HEK293 (cell line): ENCODE measurements at regions not wholly inside any gene's neighbourhood (a gene's known extent, or its start where the extent isn't known, plus 50 kb on each side); places are given as distances from the start of the nearest gene placed in this dataset.

Source experiments
- CTCF ChIA-PET: fragments of 350-600 bp; formaldehyde crosslinking; extraction: SDS; loops from one replicate; lab custom pipeline; 2021; ENCODE audit warnings: antibody characterized with exemption; lab: Yijun Ruan, JAX
- POLR2A ChIA-PET: fragments of 300-600 bp; formaldehyde crosslinking; extraction: SDS; loops from one replicate; lab custom pipeline; 2020; ENCODE audit warnings: antibody characterized with exemption, inconsistent platforms; lab: Yijun Ruan, JAX
- H3K27ac ChIP-seq: fragments of 200-500 bp; sonication (Bioruptor generic); 2 replicates; pipeline ENCODE4 v1.5.1; 2014; ENCODE audit warnings: low read depth, low read length, control low read depth, inconsistent platforms; ENCODE audit errors: extremely low read depth
- H3K36me3 ChIP-seq, 2 experiments: fragments of 200-500 bp in 1 of 2; sonication (Bioruptor generic) in 1 of 2; 1 replicate in 1 of 2; 2 replicates in 1 of 2; pipeline ENCODE4 v1.5.1; 2014 to 2017; ENCODE audit warnings: inconsistent platforms in 2 of 2, low read length in 2 of 2; ENCODE audit not compliant: control insufficient read depth in 2 of 2, insufficient read depth in 1 of 2
- H3K4me1 ChIP-seq: fragments of 200-500 bp; sonication (Bioruptor generic); 2 replicates; pipeline ENCODE4 v1.5.1; 2014; ENCODE audit warnings: mild to moderate bottlenecking, low read length, inconsistent platforms; ENCODE audit not compliant: control insufficient read depth, insufficient read depth
- H3K4me3 ChIP-seq: 2 replicates; pipeline ENCODE4 v1.5.1; 2011; ENCODE audit warnings: low read depth, mild to moderate bottlenecking, control low read depth, low read length, moderate library complexity
- H3K9me3 ChIP-seq: fragments of 200-500 bp; sonication (Bioruptor generic); 2 replicates; pipeline ENCODE4 v1.5.1; 2014; ENCODE audit warnings: low read depth, low read length, inconsistent platforms; ENCODE audit not compliant: control insufficient read depth, insufficient read depth
- BCL11A ChIP-seq: fragments of 450-650 bp; formaldehyde crosslinking; IDR thresholded peaks from 2 replicates; pipeline ENCODE4 v1.5.1; 2016; ENCODE audit warnings: low read depth, missing biosample characterization, missing genetic modification characterization
- ELK4 ChIP-seq: IDR thresholded peaks from 2 replicates; pipeline ENCODE4 v1.6.1; 2011; ENCODE audit warnings: mild to moderate bottlenecking, low read depth, low read length, borderline replicate concordance
- GFI1B ChIP-seq: fragments of 450-650 bp; formaldehyde crosslinking; IDR thresholded peaks from 2 replicates; pipeline ENCODE4 v1.5.1; 2016; ENCODE audit warnings: missing biosample characterization, missing genetic modification characterization
- HOXC10 ChIP-seq: sonication (generic); formaldehyde crosslinking; IDR thresholded peaks from 2 replicates; pipeline ENCODE4 v1.8.1; 2023; ENCODE audit warnings: mild to moderate bottlenecking, missing genetic modification reagents
- KLF17 ChIP-seq: fragments of 450-650 bp; formaldehyde crosslinking; IDR thresholded peaks from 2 replicates; pipeline ENCODE4 v1.5.1; 2016; ENCODE audit warnings: missing biosample characterization, missing genetic modification characterization
- MZF1 ChIP-seq: fragments of 450-650 bp; formaldehyde crosslinking; IDR thresholded peaks from 2 replicates; pipeline ENCODE4 v1.5.1; 2017; ENCODE audit warnings: missing biosample characterization, missing genetic modification characterization, borderline replicate concordance
- REST ChIP-seq: fragments of 450-650 bp; formaldehyde crosslinking; IDR thresholded peaks from 2 replicates; pipeline ENCODE4 v1.5.1; 2016; ENCODE audit warnings: missing biosample characterization, missing genetic modification characterization
- SP2 ChIP-seq: fragments of 450-650 bp; formaldehyde crosslinking; IDR thresholded peaks from 2 replicates; pipeline ENCODE4 v1.5.1; 2016; ENCODE audit warnings: missing biosample characterization, missing genetic modification characterization
- ZBTB10 ChIP-seq: fragments of 450-650 bp; formaldehyde crosslinking; IDR thresholded peaks from 2 replicates; pipeline ENCODE4 v1.5.1; 2016; ENCODE audit warnings: missing biosample characterization, missing genetic modification characterization
- ZBTB44 ChIP-seq: fragments of 450-650 bp; IDR thresholded peaks from 2 replicates; pipeline ENCODE4 v1.5.1; 2018; ENCODE audit warnings: missing biosample characterization, mild to moderate bottlenecking, missing genetic modification characterization
- ZFP3 ChIP-seq: fragments of 450-650 bp; formaldehyde crosslinking; IDR thresholded peaks from 2 replicates; pipeline ENCODE4 v1.5.1; 2016; ENCODE audit warnings: low read depth, missing biosample characterization, missing genetic modification characterization
- ZNF175 ChIP-seq: fragments of 450-650 bp; formaldehyde crosslinking; IDR thresholded peaks from 2 replicates; pipeline ENCODE4 v1.5.1; 2016; ENCODE audit warnings: missing biosample characterization, missing genetic modification characterization
- ZNF19 ChIP-seq: fragments of 450-650 bp; formaldehyde crosslinking; IDR thresholded peaks from 2 replicates; pipeline ENCODE4; 2016; ENCODE audit warnings: missing biosample characterization, missing genetic modification characterization, low read depth
- ZNF223 ChIP-seq: fragments of 450-650 bp; formaldehyde crosslinking; IDR thresholded peaks from 2 replicates; pipeline ENCODE4 v1.5.1; 2016; ENCODE audit warnings: missing biosample characterization, missing genetic modification characterization
- ZNF354C ChIP-seq: fragments of 450-650 bp; formaldehyde crosslinking; IDR thresholded peaks from 2 replicates; pipeline ENCODE4 v1.5.1; 2016; ENCODE audit warnings: missing biosample characterization, missing genetic modification characterization, low read depth, borderline replicate concordance
- ZNF404 ChIP-seq: fragments of 450-650 bp; formaldehyde crosslinking; IDR thresholded peaks from 2 replicates; pipeline ENCODE4 v1.5.1; 2017; ENCODE audit warnings: missing biosample characterization, missing genetic modification characterization
- ZNF513 ChIP-seq: fragments of 450-650 bp; IDR thresholded peaks from 2 replicates; pipeline ENCODE4 v1.5.1; 2018; ENCODE audit warnings: missing biosample characterization, missing genetic modification characterization
- ZNF521 ChIP-seq: fragments of 450-650 bp; formaldehyde crosslinking; IDR thresholded peaks from 2 replicates; pipeline ENCODE4 v1.5.1; 2017; ENCODE audit warnings: missing biosample characterization, mild to moderate bottlenecking, missing genetic modification characterization
- ZNF645 ChIP-seq: fragments of 450-650 bp; formaldehyde crosslinking; IDR thresholded peaks from 2 replicates; pipeline ENCODE4; 2016; ENCODE audit warnings: missing biosample characterization, missing genetic modification characterization
- ZNF707 ChIP-seq: fragments of 450-650 bp; formaldehyde crosslinking; IDR thresholded peaks from 2 replicates; pipeline ENCODE4 v1.5.1; 2016; ENCODE audit warnings: missing biosample characterization, missing genetic modification characterization
- ZNF776 ChIP-seq: fragments of 450-650 bp; formaldehyde crosslinking; IDR thresholded peaks from 2 replicates; pipeline ENCODE4 v1.5.0; 2017; ENCODE audit warnings: missing biosample characterization, missing genetic modification characterization, borderline replicate concordance
- ZNF792 ChIP-seq: fragments of 450-650 bp; formaldehyde crosslinking; IDR thresholded peaks from 2 replicates; pipeline ENCODE4 v1.5.1; 2016; ENCODE audit warnings: missing biosample characterization, missing genetic modification characterization
- ZNF830 ChIP-seq: fragments of 450-650 bp; IDR thresholded peaks from 2 replicates; pipeline ENCODE4 v1.5.0; 2018; ENCODE audit warnings: missing biosample characterization, missing genetic modification characterization, low read depth, mild to moderate bottlenecking, moderate library complexity
- ZSCAN23 ChIP-seq: fragments of 450-650 bp; formaldehyde crosslinking; IDR thresholded peaks from 2 replicates; pipeline ENCODE4 v1.5.1; 2016; ENCODE audit warnings: missing biosample characterization, missing genetic modification characterization

GRCh38 chr1:82185084-82185483 lies 384.4 kb downstream of the ADGRL2 start:
- TF ChIP-seq KLF17, result no peak
- no peak for TF ChIP-seq ZNF354C
- no peak for TF ChIP-seq ZNF707
- no peak for TF ChIP-seq ZBTB10 (tag by site-specific recombination)
- TF ChIP-seq ZNF223 (tag by site-specific recombination), result no peak
- TF ChIP-seq HOXC10, result no peak
- TF ChIP-seq ZNF792, result no peak
- no peak for TF ChIP-seq ZNF404 (tag by site-specific recombination)
- no peak for TF ChIP-seq ZNF513 (tag by site-specific recombination)
- no peak for TF ChIP-seq ZNF645 (tag by site-specific recombination)
- TF ChIP-seq, all 188 proteins: peak for 0
- no peaks in the 10 kb centered on the region for H3K36me3 ChIP-seq
- H3K9me3 ChIP-seq, result no peaks in the 10 kb centered on the region
- no peaks in the 10 kb centered on the region for H3K4me1 ChIP-seq
- no peak overlapping the region for H3K4me3 ChIP-seq
- ChIA-PET POLR2A (no interaction called here), CTCF (interaction anchor here (0.5 to 0.7 kb wide), 2 partner anchors 15 to 1660 kb away, joined by 3 to 4 read pairs; no protein-coding TSS in a partner anchor)
- no peak overlapping the region for H3K27ac ChIP-seq

GRCh38 chr1:82181846-82182245 lies 381.1 kb downstream of the ADGRL2 start:
- H3K4me3 ChIP-seq, result no peak overlapping the region
- H3K36me3 ChIP-seq, result no peaks in the 10 kb centered on the region
- H3K4me1 ChIP-seq, result no peaks in the 10 kb centered on the region
- H3K9me3 ChIP-seq, result no peaks in the 10 kb centered on the region
- POLR2A ChIA-PET, result no interaction called here
- no peak overlapping the region for H3K27ac ChIP-seq
- CTCF ChIA-PET, result no interaction called here
- TF ChIP-seq ZFP3 (tag by site-specific recombination) (no peak), SP2 (tag by site-specific recombination) (no peak), REST (tag by site-specific recombination) (no peak), MZF1 (tag by site-specific recombination) (no peak), ZSCAN23 (no peak), ZNF175 (no peak), ZBTB44 (tag by site-specific recombination) (no peak), GFI1B (tag by site-specific recombination) (no peak), ZNF521 (no peak), ZNF19 (no peak), ZNF776 (tag by site-specific recombination) (no peak), BCL11A (tag by site-specific recombination) (no peak), ELK4 (no peak), ZNF830 (tag by site-specific recombination) (no peak)
